SW 1271 (cell line): ENCODE measurements at regions not wholly inside any gene's neighbourhood (a gene's known extent, or its start where the extent isn't known, plus 50 kb on each side); places are given as distances from the start of the nearest gene placed in this dataset.

Experiments used
- DNase-seq, 2 experiments: peaks; one replicate each; lab custom pipeline; 2025; lab: John Stamatoyannopoulos, UW

- no peak for DNase-seq
Observed at GRCh38 chr16:66289986-66290385, 76.5 kb upstream of the CDH5 start.

- no peak for DNase-seq
Observed at GRCh38 chr16:66289051-66289680, 77.3 kb upstream of the CDH5 start.

- DNase-seq = no peak
Observed at GRCh38 chr16:66287926-66288325, 78.6 kb upstream of the CDH5 start.

- no peak for DNase-seq
Observed at GRCh38 chr16:66287416-66287815, 79.1 kb upstream of the CDH5 start.

GRCh38 chr16:66286527-66286926 is 80.0 kb upstream of the CDH5 start:
- DNase-seq = no peak

- DNase-seq = no peak
Observed at GRCh38 chr16:66278604-66279262, 87.8 kb upstream of the CDH5 start.

- no peak for DNase-seq
Observed at GRCh38 chr16:66278111-66278531, 88.4 kb upstream of the CDH5 start.

GRCh38 chr16:66277311-66278070 is 89.0 kb upstream of the CDH5 start:
- no peak for DNase-seq

GRCh38 chr16:66275775-66276428 is 90.6 kb upstream of the CDH5 start:
- DNase-seq = peak in 1 of 2 experiments; percentile 41

- peak in 1 of 2 experiments; percentile 66 for DNase-seq
Observed at GRCh38 chr16:66274335-66275110, 92.0 kb upstream of the CDH5 start.

- DNase-seq = no peak
Observed at GRCh38 chr16:66273644-66274334, 92.7 kb upstream of the CDH5 start.

- no peak for DNase-seq
Observed at GRCh38 chr16:66273053-66273452, 93.4 kb upstream of the CDH5 start.

GRCh38 chr16:66272461-66272860 is 94.0 kb upstream of the CDH5 start:
- no peak for DNase-seq

- no peak for DNase-seq
Observed at GRCh38 chr16:66271074-66272060, 95.1 kb upstream of the CDH5 start.

- DNase-seq = peak; percentile 57 to 66
Observed at GRCh38 chr16:66270333-66270927, 96.1 kb upstream of the CDH5 start.

- DNase-seq = no peak
Observed at GRCh38 chr16:66269617-66270332, 96.7 kb upstream of the CDH5 start.

GRCh38 chr16:66267292-66268014 is 99.0 kb upstream of the CDH5 start:
- DNase-seq = no peak
